Left lung (tissue), 4 donors: ENCODE measurements at regions not wholly inside any gene's neighbourhood (a gene's known extent, or its start where the extent isn't known, plus 50 kb on each side); places are given as distances from the start of the nearest gene placed in this dataset.

Source experiments
- ATAC-seq: fragments of 200-7000 bp; cut with Tn5 transposase; one replicate; pipeline ENCODE4 v1.9.1; 2020; ENCODE audit warnings: moderate library complexity
- DNase-seq, 4 donors: peaks; one replicate each; pipeline ENCODE4 v3.0.0-alpha.2; 2013 to 2020
- H3K27ac ChIP-seq, 2 donors: fragments of 200-600 bp; sonication (generic) in 1 of 2; one replicate each; pipeline versions ENCODE4 v1.5.0 to v1.8.0; 2020 to 2021
- H3K27me3 ChIP-seq, 2 donors: fragments of 200-600 bp; sonication (generic) in 1 of 2; one replicate each; pipeline versions ENCODE4 v1.5.0 to v1.8.0; 2020 to 2021
- H3K36me3 ChIP-seq, 2 donors: fragments of 200-600 bp; sonication (generic) in 1 of 2; one replicate each; pipeline versions ENCODE4 v1.5.0 to v1.8.0; 2020 to 2021
- H3K4me1 ChIP-seq, 2 donors: fragments of 200-600 bp; one replicate each; pipeline ENCODE4 v1.8.0; 2021
- H3K4me3 ChIP-seq, 2 donors: fragments of 200-600 bp; sonication (generic) in 1 of 2; one replicate each; pipeline versions ENCODE4 v1.5.0 to v1.8.0; 2020 to 2021; ENCODE audit warnings: mild to moderate bottlenecking in 1 of 2
- H3K9me3 ChIP-seq, 2 donors: fragments of 200-600 bp; sonication (generic) in 1 of 2; one replicate each; pipeline versions ENCODE4 v1.5.0 to v1.8.0; 2020 to 2021
- CTCF ChIP-seq, 2 donors: fragments of 200-600 bp; sonication (generic) in 1 of 2; IDR thresholded peaks; one replicate each; pipeline versions ENCODE4 v1.5.0 to v1.8.0; 2021; ENCODE audit warnings: antibody characterized with exemption in 2 of 2
- intact Hi-C, 2 donors: fragments of 100-400 bp; cut with DNase I; formaldehyde crosslinking; loops; one replicate each; pipeline versions ENCODE4 v1.11.2 to v1.14.2; 2022
- donor health status: DM: no; HTN: yes; CAD: no.
- donor health status: DM: no; HTN: no; CAD: no.

GRCh38 chr2:59206361-59206760 lies 965.2 kb upstream of the FANCL start:
- H3K36me3 ChIP-seq, result no peaks in the 10 kb centered on the region
- no peaks in the 10 kb centered on the region for H3K27me3 ChIP-seq
- no peak overlapping the region for H3K27ac ChIP-seq
- no peak for TF ChIP-seq CTCF (IDR thresholded peaks at IDR 0.05)
- H3K4me3 ChIP-seq, result no peak overlapping the region
- ATAC-seq (no peak), DNase-seq (no peak)
- no peaks in the 10 kb centered on the region for H3K9me3 ChIP-seq
- H3K4me1 ChIP-seq, result no peaks in the 10 kb centered on the region
- intact Hi-C loops, result no loop called here

- no peaks in the 10 kb centered on the region for H3K9me3 ChIP-seq
- DNase-seq (peak in 1 of 4 donors; percentile 34), ATAC-seq (peak; percentile 73)
- H3K27me3 ChIP-seq, result no peaks in the 10 kb centered on the region
- intact Hi-C loops, result no loop called here
- no peak for TF ChIP-seq CTCF (IDR thresholded peaks at IDR 0.05)
- no peak overlapping the region for H3K4me3 ChIP-seq
- H3K4me1 ChIP-seq, result no peaks in the 10 kb centered on the region
- H3K27ac ChIP-seq, result no peak overlapping the region
- H3K36me3 ChIP-seq, result no peaks in the 10 kb centered on the region
These were observed 962.9 kb upstream of the FANCL start for GRCh38 chr2:59204040-59204439.

GRCh38 chr2:59196491-59196890 lies 955.4 kb upstream of the FANCL start:
- no peak for DNase-seq
- intact Hi-C loops, result no loop called here
- Histone ChIP-seq H3K9me3 (no peaks in the 10 kb centered on the region), H3K36me3 (no peaks in the 10 kb centered on the region), H3K27ac (no peak overlapping the region), H3K4me1 (no peaks in the 10 kb centered on the region), H3K27me3 (no peaks in the 10 kb centered on the region), H3K4me3 (no peak overlapping the region)
- no peak for TF ChIP-seq CTCF (IDR thresholded peaks at IDR 0.05)
- no peak for ATAC-seq

GRCh38 chr2:59195851-59196250 lies 954.7 kb upstream of the FANCL start:
- DNase-seq (no peak), ATAC-seq (no peak)
- Histone ChIP-seq H3K36me3 (no peaks in the 10 kb centered on the region), H3K4me3 (no peak overlapping the region), H3K9me3 (no peaks in the 10 kb centered on the region), H3K4me1 (no peaks in the 10 kb centered on the region), H3K27me3 (no peaks in the 10 kb centered on the region), H3K27ac (no peak overlapping the region)
- intact Hi-C loops, result no loop called here
- TF ChIP-seq CTCF (IDR thresholded peaks at IDR 0.05), result no peak

- intact Hi-C loops, result no loop called here
- TF ChIP-seq CTCF (IDR thresholded peaks at IDR 0.05), result no peak
- Histone ChIP-seq H3K27me3 (no peaks in the 10 kb centered on the region), H3K9me3 (no peaks in the 10 kb centered on the region), H3K36me3 (no peaks in the 10 kb centered on the region), H3K4me3 (no peak overlapping the region), H3K4me1 (no peaks in the 10 kb centered on the region), H3K27ac (no peak overlapping the region)
- ATAC-seq, result no peak
- no peak for DNase-seq
These were observed 950.7 kb upstream of the FANCL start for GRCh38 chr2:59191781-59192180.
